UCSD-AML1 (cell line): ENCODE measurements at regions not wholly inside any gene's neighbourhood (a gene's known extent, or its start where the extent isn't known, plus 50 kb on each side); places are given as distances from the start of the nearest gene placed in this dataset.

Source experiments
- DNase-seq: peaks from one replicate; lab custom pipeline; 2025; ENCODE audit not compliant: unreplicated experiment; lab: John Stamatoyannopoulos, UW

DNA sequence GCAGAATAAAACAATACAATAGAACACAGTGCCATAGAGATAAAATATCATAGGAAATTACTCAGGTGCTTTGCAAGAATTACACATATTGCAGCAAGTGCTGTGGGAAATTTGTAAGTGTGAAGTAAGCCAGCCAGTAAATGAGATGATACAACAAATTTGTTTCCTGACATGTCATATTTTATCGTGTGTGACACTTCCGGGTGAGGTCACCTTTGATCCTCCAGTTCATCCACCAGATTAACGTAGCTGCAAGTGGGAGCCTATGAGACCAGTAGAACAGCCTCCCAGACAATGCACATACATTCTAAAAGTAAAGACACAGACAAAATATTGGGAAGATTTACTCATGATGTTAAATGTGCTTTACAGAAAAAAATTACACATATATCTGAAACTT is 72.2 kb downstream of the PRDM9 start:
- DNase-seq, result no peak

DNA sequence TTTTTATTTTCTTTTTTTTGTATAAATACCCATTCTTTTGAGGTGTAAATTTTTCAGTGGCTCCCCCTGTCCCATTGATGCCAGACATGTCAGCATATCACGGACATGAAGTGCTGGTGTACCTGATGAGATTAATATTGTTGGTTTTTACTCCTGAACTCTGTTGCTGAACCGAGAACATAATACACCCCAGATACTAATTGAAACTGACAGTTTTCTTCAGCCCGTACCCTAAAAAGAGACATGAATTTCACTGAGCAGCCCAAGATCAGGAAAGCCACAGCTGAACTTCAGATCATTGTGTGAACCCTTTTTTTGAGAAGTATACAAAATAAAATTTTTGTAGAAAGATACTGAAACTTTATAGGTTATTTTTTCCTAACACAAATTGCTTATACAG is 75.7 kb downstream of the PRDM9 start:
- no peak for DNase-seq

DNA sequence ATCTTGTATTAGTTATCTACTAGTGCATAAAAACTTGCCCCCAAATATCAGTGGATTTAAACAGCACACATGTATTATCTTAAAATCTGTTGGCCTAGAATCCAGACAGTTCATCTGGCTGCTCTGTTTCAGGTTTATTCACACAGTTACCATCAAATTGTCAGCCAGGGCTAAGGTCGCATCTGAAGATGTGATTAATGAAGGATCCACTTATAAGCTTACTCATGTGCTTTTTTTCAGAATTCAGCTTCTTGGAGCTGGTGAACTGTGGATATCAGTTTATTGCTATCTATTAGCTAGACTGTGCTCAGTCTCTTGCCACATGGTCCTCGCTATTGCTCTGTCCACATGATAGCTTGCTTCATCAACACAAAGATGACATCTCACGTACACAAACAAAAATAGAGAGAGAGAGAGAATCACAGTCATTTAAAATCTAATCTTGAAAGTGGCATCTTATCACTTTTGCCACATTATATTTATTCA is 81.5 kb downstream of the PRDM9 start:
- no peak for DNase-seq

DNA sequence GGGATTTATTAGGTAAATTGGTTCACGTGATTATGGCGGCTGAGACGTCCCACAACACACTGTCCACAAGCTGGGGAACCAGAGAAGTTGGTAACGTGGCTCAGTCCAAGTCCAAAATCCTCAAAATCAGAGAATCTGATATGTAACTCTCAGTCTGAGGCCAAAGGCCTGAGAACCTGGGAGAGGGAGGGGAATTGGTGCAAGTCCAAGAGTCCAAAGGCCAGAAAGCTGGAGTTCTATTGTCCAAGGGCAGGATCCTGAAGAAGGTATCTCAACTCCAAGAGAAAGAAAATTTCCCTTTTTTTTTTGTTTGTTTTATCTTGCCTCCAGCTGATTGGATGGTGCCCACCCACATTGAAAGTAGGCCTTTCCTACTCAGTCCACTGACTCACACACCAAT is 83.8 kb downstream of the PRDM9 start:
- DNase-seq, result no peak

DNA sequence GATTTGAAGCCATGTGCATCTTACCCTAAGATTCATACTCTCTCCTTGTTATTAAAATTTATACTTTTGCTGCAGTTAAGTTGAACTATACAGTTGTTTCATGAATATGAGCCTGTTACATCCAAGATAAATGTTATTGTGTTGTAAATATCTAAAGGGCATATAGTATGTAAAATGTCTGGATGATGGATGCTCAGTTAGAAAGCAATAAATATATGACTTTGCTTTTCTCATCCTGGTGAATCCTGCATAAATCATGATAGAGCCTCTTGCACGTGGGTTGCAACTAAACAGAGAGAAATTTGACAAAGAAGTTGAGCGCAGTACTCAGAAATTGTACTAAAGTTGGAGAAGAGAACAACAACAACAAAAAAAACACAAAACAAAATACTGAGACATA is 99.5 kb downstream of the PRDM9 start:
- DNase-seq, result no peak

DNA sequence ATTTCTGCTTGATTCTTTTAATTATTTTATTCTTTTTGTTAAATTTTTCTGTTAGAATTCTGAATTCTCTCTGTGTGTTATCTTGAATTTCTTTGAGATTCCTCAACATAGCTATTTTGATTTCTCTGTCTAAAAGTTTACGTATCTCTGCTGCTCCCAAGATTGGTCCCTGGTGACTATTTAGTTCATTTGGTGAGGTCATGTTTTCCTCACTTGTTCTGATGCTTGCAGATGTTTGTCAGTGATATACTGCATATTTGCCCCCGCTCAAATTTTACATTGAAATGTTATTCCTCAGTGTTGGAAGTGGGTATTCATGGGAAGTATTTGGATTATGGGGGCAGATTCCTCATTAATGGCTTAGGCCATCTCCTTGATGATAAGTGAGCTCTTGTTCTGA is 105.3 kb downstream of the PRDM9 start:
- no peak for DNase-seq

DNA sequence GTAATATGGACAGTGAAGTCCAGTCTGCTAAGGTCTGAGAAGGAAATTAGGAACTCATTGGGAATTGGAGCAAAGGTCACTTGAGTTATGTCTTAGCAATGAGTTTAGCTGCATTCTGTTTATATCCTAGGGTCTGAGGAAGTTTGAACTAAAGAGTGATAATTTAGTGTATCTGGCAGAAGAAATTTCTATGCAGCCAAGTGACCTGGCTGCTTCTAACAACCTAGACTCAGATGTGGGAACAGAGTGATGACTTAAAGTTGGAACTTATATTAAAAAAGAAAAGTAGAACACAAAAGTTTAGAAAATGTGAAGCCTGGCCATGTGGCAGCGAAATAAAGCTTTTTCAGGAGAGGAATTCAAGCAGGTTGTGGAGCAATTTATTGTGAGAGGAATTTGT is 106.2 kb downstream of the PRDM9 start:
- no peak for DNase-seq

DNA sequence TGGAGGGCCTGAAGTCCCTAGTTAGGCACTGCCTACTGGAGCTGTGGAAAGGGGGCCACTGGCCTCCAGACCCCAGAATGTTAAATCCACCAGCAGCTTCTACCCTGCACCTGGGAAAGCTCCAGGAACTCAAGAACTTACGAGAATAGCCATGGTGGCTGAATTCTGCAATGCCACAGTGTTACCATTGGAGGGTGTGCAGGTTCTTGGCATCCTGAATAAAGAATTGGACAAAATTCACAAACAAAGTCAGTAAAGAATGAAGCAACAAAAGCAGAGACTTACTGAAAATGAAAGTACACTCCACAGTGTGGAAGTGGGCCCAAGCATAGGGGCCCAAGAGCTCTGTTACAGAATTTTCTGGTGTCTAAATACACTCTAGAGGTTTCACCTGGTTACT is 107.0 kb downstream of the PRDM9 start:
- DNase-seq, result no peak

DNA sequence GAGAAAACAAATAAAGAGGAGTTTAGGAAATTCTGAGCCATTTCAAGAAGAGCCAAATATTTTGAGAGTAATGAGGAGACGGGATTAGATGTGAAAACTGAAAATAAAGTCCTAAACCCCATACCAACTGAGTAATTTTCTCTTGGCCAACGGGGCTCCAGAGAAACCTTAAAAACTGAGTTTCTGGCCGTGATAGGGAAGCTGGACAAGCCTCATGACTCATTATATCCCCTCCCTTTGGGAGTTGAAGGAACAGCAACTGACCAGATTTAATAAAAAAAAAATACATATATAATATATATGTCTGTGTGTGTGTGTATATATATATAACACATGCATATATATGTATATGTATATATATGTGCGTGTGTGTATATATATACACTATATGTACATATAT is 119.6 kb downstream of the PRDM9 start:
- DNase-seq, result no peak

DNA sequence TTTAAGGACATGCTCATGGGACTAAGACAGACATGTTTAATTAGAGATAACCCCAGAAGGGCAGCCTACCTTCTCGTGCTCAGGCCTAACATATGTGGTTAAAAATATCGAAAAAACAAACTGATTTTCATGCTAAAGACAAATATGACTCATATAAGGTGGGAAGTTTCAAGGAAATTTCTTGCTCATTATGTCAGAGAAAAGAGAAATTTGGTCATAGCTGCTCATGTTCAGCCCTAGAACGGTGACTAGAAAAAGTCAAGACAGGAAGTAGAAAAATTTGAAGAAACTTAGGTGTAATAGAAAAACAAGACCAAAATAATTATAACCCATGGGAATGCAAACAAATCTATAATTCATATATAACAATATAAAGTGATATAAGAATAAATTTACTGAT is 120.6 kb downstream of the PRDM9 start:
- DNase-seq, result no peak

DNA sequence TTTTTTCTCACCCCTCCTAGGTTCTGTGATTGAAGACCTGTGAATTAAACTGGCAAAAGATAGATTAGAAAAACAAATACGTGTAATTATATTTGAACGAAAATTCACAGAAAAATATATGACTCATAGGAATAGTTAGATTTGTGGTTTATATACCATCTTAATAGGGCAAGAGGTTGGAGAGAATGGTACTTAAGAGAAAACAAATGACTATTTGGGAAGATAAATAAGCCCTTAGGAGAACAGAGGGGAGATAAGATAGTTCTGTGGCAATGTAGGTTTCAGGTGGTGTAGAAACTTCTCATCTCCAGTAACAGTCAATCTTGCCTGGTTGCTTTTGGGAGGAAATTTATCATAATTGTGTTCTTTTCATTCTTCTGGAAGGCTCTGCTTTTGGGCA is 122.0 kb downstream of the PRDM9 start:
- no peak for DNase-seq

DNA sequence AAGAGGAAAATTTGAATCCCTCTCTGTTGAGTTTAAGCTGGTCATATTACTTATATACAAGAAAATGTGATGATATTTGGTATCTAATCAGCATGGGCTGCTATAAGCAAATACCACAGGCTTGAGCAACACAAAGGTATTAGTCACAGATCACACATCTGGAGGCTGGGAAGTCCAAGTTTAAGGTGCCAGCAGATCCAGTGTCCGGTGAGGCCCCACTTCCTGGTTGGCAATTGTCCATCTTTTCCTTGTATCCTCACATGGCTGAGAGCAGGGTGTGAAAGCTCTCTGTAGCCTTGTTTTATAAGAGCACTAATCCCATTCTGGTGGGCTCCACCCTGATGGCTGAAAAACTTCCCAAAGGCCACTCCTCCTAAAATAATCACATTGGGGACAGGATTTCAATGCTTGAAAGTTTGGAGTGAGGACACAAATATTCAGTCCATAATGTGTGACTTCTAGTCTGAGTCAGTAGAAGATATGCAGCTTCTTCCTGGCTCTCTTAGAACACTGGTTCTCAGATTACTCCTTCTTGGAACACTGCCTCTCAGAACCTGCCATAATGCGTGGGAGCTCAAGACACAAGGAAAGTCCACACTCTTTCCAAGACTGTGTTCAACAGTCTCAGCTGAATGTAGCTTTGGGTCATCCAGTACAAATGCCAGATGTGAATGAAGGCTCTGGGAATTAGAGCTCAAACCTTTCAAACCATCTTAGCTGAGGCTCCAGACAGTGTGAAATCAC is 124.1 kb downstream of the PRDM9 start:
- DNase-seq, result no peak

DNA sequence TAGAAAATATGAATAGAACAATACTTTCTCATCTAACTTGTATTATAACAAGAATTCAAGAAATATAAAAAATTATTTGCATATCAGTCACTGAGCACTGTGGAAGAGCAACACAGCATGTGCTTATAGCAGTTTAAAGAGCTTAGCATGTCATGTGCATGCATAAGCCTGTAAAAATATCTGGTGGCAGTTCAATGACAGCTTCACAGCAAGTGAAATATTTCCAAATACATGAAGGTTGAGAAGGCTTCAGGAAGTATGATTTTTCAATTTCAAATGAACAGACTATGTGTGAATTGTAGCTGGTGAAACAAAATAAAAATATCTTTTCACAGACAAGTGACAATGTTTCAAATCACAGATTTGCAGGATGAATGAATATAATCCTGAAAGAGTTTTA is 128.5 kb downstream of the PRDM9 start:
- DNase-seq, result no peak

DNA sequence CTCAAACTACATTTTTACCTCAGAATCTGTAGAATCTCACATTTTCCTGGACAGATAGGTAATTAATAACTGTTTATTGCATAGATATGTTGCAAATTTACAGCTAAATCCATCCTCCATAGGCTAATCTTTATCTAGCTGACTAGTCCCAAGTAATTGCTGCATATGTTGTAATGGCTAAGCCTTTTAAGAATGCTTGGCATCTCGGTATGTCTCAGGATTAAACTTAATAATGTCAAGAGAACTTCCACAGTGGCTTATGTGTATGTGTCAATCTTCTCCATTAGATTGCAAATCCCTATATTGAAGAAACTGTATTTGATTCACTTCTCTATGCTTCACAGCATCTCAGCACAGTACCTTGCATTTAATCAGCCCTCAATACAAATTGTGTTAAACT is 131.9 kb downstream of the PRDM9 start:
- DNase-seq, result no peak

DNA sequence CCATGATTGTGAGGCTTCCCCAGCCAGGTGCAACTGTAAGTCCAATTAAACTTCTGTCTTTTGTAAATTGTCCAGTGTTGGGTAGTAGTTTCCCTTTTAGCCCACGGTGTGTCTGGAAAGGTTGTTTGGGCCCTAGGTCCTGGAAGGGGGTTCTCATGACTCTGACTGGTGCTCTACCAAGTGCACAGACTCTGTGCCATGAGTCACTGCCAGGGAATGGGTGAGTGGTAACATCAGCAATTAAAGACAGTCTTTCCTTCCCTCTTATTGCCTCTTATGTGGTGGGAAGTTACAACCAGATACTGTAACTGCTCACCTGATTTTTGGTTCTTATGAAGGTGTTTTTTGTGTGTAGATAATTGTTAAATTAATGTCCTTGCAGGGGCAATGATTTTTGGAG is 141.2 kb downstream of the PRDM9 start:
- no peak for DNase-seq

DNA sequence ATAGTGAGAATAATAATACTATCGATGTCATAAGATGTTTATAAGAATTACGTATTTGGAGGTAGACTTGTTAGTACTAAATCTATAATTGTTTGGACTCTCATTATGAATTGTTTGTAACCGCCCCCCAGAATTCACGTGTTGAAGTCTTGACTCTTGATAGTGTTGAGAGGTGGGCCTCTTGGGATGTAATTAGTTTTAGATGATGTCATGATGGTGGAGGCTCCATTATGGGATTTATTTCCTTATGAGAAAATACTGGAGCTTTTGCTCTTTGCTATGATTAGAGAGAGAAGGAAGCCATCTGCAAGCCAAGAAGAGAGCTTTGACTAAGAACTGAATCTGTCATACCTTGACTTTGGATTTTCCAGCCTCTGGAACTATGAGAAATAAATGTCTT is 142.2 kb downstream of the PRDM9 start:
- DNase-seq, result no peak

DNA sequence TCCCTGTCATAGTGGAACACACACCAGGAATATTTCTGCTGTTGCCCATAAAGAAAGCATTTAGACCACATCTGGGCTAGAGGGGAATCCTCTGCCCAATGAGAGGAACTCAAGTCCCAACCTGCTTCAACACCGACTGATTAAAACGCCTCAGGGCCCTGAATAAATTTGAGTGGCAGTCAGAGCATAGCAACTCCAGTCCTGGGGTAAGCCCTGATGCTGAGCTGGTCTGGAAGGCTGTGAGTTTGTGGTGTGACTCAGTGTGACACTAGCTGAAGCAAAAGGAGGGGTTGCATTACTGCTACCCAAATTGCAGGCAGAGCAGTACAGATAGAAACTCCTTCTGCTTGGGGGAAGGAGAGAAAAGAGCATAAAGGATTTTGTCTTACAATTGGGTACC is 148.3 kb downstream of the PRDM9 start:
- no peak for DNase-seq

DNA sequence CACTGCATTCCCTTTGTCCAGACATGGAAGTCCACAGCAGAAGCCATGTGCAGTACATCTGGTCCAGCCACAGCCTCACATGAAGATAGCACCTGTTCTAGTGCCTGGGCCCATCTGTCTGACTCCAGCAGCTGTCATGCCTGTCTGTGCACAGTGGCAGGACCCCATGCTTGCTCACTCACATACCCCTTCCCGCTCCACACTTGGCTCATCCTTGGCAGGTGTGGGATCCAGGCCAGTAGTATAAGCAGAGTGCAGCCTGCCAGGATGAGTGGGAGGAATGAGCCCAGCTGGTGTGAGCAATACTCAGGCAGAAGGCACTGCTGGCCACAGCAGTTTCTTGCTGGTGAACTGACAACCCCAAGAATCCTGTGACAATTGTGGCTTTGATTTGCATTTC is 168.0 kb downstream of the PRDM9 start:
- DNase-seq, result peak; percentile 4

DNA sequence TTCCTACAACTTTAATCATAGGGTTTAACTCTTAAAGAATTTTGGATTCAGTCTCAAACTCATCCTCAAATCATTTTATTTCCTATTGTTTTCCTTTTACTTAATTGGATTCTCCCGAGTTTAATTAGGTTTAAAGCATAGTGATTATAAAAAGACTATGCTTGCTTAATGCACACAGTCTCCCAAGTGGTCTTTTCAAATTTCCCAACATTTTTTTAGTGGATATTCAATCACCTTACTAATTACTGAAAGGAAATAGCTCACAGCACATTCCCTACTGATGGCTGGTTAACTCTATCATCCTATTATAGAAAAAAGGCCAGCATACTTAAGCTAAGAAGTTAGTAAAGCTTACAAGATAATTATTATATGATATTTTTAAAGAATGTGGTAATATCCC is 170.6 kb downstream of the PRDM9 start:
- no peak for DNase-seq

DNA sequence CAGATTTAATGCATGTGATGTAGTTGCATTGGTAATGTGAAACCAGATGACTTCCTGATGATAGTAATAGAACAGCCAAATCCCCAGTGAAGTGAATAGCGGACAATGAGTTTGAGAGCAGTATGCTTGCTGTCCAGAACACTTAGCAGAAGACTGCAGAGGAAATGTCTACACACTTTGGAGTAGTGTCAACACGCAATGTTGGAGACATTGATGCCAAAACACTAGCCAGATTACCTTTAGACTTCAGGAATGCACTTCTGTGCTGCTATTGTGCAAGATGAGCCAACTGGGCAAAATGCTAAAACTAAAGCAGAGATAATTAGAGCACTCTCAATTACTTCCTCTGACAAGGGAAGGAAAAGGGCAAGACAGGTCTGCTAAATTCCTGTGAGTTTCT is 176.7 kb downstream of the PRDM9 start:
- no peak for DNase-seq

DNA sequence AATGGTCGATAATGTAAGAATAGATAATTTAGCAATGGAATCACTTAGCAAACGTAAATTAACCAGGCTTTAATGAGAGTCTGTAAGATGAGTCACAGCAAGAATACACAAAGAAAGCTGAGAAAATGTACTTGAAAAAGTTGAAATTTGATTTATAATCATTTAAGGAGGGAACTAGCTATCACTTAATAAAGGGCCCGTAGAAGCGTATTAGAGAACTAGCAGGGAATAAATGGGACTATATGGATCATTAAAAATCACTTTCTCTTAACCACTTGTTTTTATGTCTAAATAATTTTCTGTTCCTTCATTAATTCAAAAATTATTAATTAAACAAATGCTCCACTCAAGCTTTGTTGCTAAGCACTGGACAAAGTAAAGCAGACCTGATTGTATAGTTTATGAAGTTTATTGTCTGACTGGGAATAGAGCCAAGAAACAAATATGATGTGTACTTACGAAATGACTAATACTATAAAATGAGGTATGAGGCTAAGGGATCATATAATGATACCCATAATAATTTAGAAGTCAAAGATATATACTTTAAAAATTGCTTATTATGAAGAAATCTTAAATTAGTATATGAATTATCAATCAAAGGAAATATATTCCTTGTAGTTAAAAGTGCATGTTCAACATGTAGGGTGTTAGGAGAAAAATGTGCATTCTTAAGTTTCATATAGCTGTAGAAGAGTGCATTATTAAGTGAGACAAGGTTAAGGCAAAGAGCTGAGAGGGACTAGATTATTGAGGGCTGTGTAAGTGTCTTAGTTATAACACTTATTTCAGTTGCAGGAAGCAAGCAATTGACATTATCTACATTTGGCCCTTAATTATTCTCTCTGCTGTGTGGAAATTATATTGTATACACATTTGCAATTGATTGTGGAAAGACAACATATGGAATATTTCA is 196.8 kb downstream of the PRDM9 start:
- DNase-seq, result no peak

DNA sequence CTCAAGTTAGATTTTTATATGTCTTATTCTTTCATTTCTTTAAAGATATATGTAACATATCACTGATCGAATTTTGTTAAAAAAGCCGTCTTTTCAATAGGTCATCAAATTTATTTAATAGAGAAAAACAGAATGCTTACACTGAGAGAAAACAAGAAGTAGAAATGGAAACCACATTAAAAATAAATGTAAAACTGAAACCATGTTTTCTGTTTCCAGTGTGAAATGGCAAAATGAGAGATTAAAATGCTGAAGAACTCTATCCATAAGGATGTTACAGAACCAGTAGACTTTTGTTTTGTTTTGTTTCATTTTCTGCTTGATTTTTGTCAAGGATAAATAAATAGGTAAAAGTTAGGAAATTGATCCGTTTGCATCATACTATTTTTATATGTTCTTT is 210.1 kb downstream of the PRDM9 start:
- no peak for DNase-seq
